HCT116 (cell line): ENCODE measurements at regions not wholly inside any gene's neighbourhood (a gene's known extent, or its start where the extent isn't known, plus 50 kb on each side); places are given as distances from the start of the nearest gene placed in this dataset.

Experiments used
- EGR1 ChIP-seq: IDR thresholded peaks from 2 replicates; pipeline ENCODE4 v1.6.1; 2012; ENCODE audit warnings: low read depth
- POLR2A ChIP-seq: IDR thresholded peaks from 2 replicates; pipeline ENCODE4 v1.7.0; 2011; ENCODE audit warnings: borderline replicate concordance; ENCODE audit not compliant: insufficient read depth, insufficient read length; ENCODE audit errors: extremely low read depth
- YY1 ChIP-seq: IDR thresholded peaks from 2 replicates; pipeline ENCODE4 v1.6.1; 2011; ENCODE audit warnings: low read length, low read depth, moderate library complexity, mild to moderate bottlenecking; ENCODE audit not compliant: insufficient replicate concordance; ENCODE audit errors: extremely low read depth

GRCh38 chr2:239594019-239594771, 193.4 kb upstream of the HDAC4 start:
- no peak for TF ChIP-seq POLR2A
- TF ChIP-seq YY1: no peak
- TF ChIP-seq EGR1: no peak
